ENCODE measurements at regions not wholly inside any gene's neighbourhood (a gene's known extent, or its start where the extent isn't known, plus 50 kb on each side); places are given as distances from the start of the nearest gene placed in this dataset.
A peak's percentile ranks its signal among the peaks of the same experiment; 100 is the strongest.

- no peak overlapping the region for H3K4me3 ChIP-seq
- DNase-seq (peak in 1 of 3 donors; percentile 5), ATAC-seq (no peak)
- peaks cover 3% of the 10 kb centered on the region for H3K9me3 ChIP-seq
- no peaks in the 10 kb centered on the region for H3K4me1 ChIP-seq (ENCODE audit: low read depth)
- intact Hi-C loops (cut with DNase I, micrococcal nuclease), result no loop called here
- no peak for TF ChIP-seq CTCF (IDR thresholded peaks at IDR 0.05)
- no peaks in the 10 kb centered on the region for H3K36me3 ChIP-seq (ENCODE audit: low read depth)
These were observed 197.0 kb upstream of the C14orf180 start for GRCh38 chr14:104382361-104383087.

- intact Hi-C loops (cut with DNase I, micrococcal nuclease), result no loop called here
These were observed 196.2 kb upstream of the C14orf180 start for GRCh38 chr14:104383088-104383995.

GRCh38 chr14:104383996-104384775, 195.4 kb upstream of the C14orf180 start:
- ATAC-seq, result no peak
- TF ChIP-seq CTCF (IDR thresholded peaks at IDR 0.05), result no peak
- peaks cover 3% of the 10 kb centered on the region for H3K9me3 ChIP-seq
- no peak overlapping the region for H3K4me3 ChIP-seq
- intact Hi-C loops (cut with DNase I, micrococcal nuclease), result no loop called here
- no peaks in the 10 kb centered on the region for H3K4me1 ChIP-seq (ENCODE audit: low read depth)
- peak in 1 of 3 donors; percentile 9 for DNase-seq
- no peaks in the 10 kb centered on the region for H3K36me3 ChIP-seq (ENCODE audit: low read depth)

More at GRCh38 chr14:104383088-104383995, 196.2 kb upstream of the C14orf180 start:
- Histone ChIP-seq H3K9me3 (peaks cover 3% of the 10 kb centered on the region), H3K36me3 (ENCODE audit: low read depth) (no peaks in the 10 kb centered on the region), H3K4me1 (ENCODE audit: low read depth) (no peaks in the 10 kb centered on the region), H3K4me3 (no peak overlapping the region)
- ATAC-seq (no peak), DNase-seq (no peak)
- no peak for TF ChIP-seq CTCF (IDR thresholded peaks at IDR 0.05)

GRCh38 chr14:104384776-104385071, 194.8 kb upstream of the C14orf180 start:
- Histone ChIP-seq H3K9me3 (peaks cover 3% of the 10 kb centered on the region), H3K4me3 (no peak overlapping the region), H3K4me1 (ENCODE audit: low read depth) (no peaks in the 10 kb centered on the region), H3K36me3 (ENCODE audit: low read depth) (no peaks in the 10 kb centered on the region)
- intact Hi-C loops (cut with DNase I, micrococcal nuclease), result no loop called here
- DNase-seq, result peak in 1 of 3 donors; percentile 9
- no peak for ATAC-seq
- no peak for TF ChIP-seq CTCF (IDR thresholded peaks at IDR 0.05)

- TF ChIP-seq CTCF (IDR thresholded peaks at IDR 0.05), result no peak
- H3K4me3 ChIP-seq, result no peak overlapping the region
- H3K4me1 ChIP-seq (ENCODE audit: low read depth), result no peaks in the 10 kb centered on the region
- peaks cover 3% of the 10 kb centered on the region for H3K9me3 ChIP-seq
- intact Hi-C loops (cut with DNase I, micrococcal nuclease), result no loop called here
- DNase-seq (no peak), ATAC-seq (no peak)
- no peaks in the 10 kb centered on the region for H3K36me3 ChIP-seq (ENCODE audit: low read depth)
These were observed 194.5 kb upstream of the C14orf180 start for GRCh38 chr14:104385111-104385510.

All from mucosa of descending colon (tissue), 3 donors.